Kidney epithelial cell (primary cell): ENCODE measurements at regions not wholly inside any gene's neighbourhood (a gene's known extent, or its start where the extent isn't known, plus 50 kb on each side); places are given as distances from the start of the nearest gene placed in this dataset.

Source experiments
- DNase-seq: peaks from one replicate; pipeline ENCODE4 v3.0.0-alpha.2; 2010; ENCODE audit warnings: low read depth
- H3K27me3 ChIP-seq: 2 replicates; pipeline ENCODE4 v1.6.0; 2011; ENCODE audit warnings: low read length; ENCODE audit not compliant: control insufficient read depth, insufficient read depth
- H3K36me3 ChIP-seq: 2 replicates; pipeline ENCODE4 v1.5.1; 2011; ENCODE audit warnings: low read length; ENCODE audit not compliant: control insufficient read depth, insufficient read depth
- H3K4me3 ChIP-seq: 2 replicates; pipeline ENCODE4 v1.5.1; 2011; ENCODE audit warnings: low read depth, mild to moderate bottlenecking, control low read depth, low read length
- CTCF ChIP-seq: IDR thresholded peaks from 2 replicates; pipeline ENCODE4 v1.5.1; 2011; ENCODE audit warnings: mild to moderate bottlenecking, moderate library complexity, low read length, control low read depth, inconsistent platforms; ENCODE audit not compliant: insufficient read depth, poor library complexity, severe bottlenecking

DNA sequence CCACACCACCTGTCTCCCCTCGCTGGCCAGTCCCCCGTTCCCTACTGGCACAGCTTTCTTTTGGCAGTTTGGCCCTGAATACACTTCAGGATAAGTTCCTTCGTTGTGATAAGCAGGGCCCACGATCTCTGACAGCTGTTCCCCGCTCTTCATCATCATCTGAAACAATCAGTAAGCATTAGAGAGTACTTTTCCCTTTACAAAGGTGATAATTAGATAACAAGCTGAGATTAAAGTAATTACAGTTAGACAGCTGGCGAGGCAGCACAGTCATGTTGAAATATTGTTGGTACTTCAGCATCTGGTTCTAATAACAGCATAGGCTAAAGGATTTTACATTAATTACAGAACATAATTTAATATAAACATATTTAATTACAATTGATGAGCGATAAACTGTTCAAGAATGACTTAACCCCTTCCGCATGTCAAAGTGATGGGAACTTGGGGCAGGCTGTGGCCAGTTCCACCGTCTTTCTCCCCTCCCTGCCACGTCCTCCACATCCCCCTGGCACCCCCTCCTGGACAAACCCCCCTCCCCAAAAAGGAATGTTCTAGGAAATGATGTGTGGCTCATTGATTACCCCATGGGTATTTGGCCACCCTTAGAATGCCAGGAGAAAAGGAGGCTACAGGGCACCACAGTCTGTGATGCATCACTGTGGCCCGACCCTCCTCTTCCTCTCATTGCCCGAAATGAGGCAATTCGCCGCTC lies 134.9 kb downstream of the RCN1 start:
- Histone ChIP-seq H3K27me3 (no peaks in the 10 kb centered on the region), H3K36me3 (no peaks in the 10 kb centered on the region), H3K4me3 (no peak overlapping the region)
- no peak for TF ChIP-seq CTCF
- no peak for DNase-seq

DNA sequence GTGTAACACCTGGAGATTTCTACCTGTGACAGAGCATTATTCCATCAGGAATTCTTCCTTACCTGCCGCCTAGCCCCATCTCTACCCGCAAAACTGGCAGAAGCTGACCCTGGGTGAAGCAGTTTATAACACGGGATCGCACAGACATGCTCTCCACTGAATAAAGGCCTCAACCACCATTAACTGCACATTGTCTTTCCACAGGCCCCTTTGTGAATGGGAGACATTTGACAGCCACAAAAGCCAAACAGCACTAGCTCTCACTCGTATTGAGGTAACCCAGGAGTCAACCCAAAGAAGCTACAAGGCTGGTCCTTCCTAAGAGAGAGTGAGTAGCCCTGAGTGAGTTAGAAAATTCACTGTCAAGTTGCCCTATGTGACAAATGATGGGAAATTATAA lies 135.6 kb downstream of the RCN1 start:
- H3K4me3 ChIP-seq: no peak overlapping the region
- no peaks in the 10 kb centered on the region for H3K27me3 ChIP-seq
- H3K36me3 ChIP-seq: no peaks in the 10 kb centered on the region
- no peak for TF ChIP-seq CTCF
- no peak for DNase-seq

DNA sequence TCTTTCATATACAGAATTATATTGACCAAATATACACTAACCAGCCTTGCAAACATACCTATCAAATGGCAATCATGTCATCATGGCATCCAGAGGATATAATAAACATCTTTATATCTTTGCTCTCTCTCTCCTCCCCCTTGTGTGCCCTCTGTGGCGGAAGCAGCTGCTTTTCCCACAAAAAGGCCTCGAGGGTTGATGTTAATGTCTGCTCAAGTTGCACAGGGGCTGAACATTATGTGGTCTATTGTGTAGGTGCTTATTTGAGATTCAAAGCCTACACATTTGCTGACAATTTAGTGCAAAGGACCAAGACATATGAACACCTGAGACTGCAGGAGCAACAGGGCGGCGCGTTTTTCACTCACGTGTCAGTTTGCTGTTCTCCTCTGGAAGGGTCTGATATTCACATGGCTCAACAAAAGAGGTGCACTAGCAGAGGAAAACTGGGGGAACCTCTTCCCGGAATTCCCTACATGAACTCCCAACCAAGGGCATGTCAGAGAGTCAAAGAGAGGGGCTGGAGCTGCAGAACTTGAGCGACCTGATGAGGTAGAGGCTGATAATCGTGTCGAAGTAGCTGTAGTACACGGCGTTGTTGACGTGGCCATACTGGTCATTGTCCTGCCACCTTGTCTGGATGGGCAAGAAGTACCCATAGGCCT lies 138.8 kb downstream of the RCN1 start:
- H3K36me3 ChIP-seq: no peaks in the 10 kb centered on the region
- H3K27me3 ChIP-seq: no peaks in the 10 kb centered on the region
- no peak for DNase-seq
- no peak for TF ChIP-seq CTCF
- no peak overlapping the region for H3K4me3 ChIP-seq

DNA sequence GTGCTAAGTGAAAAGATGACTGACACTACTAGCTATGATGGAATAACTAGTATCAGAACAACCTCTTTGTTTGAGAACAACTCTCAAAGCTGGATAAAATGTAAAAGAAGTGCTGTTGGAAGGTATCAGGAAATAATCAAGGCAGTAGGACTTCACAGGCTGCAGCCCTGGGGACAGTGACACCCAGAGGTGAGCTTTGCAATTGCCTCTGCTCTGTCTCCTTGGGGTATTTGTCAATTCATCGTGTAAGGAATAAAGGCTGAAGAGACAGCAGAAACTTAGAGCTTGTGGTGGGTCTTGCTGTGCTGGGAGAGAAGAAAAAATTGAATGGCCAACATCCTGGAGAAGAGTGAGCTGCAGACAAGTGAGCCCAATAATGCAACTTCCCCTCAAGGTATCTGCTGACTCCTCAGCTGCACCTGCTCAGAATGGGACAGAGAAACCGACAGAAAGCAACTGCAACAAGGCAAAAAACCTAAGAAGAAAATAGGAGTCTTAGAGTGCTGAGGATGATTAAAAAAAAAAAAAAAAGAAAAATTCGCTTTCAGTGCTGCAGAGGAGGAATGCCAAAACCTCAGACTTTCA lies 141.1 kb downstream of the RCN1 start:
- no peak overlapping the region for H3K4me3 ChIP-seq
- no peaks in the 10 kb centered on the region for H3K27me3 ChIP-seq
- no peak for DNase-seq
- no peaks in the 10 kb centered on the region for H3K36me3 ChIP-seq
- peak; percentile 85 for TF ChIP-seq CTCF

GRCh38 chr11:32232516-32232915 lies 141.6 kb downstream of the RCN1 start:
- H3K27me3 ChIP-seq: no peaks in the 10 kb centered on the region
- H3K36me3 ChIP-seq: no peaks in the 10 kb centered on the region
- DNase-seq: no peak
- H3K4me3 ChIP-seq: no peak overlapping the region
- TF ChIP-seq CTCF: no peak
